Esophagus muscularis mucosa (tissue), 4 donors: ENCODE measurements at regions not wholly inside any gene's neighbourhood (a gene's known extent, or its start where the extent isn't known, plus 50 kb on each side); places are given as distances from the start of the nearest gene placed in this dataset.

Experiments
- EP300 ChIP-seq: sonication (generic); formaldehyde crosslinking; IDR thresholded peaks from one replicate; pipeline ENCODE4 v1.6.1; 2017; ENCODE audit warnings: antibody characterized with exemption
- POLR2A ChIP-seq: fragments of 450-650 bp; IDR thresholded peaks from one replicate; pipeline ENCODE4 v1.6.1; 2017; ENCODE audit warnings: antibody characterized with exemption, moderate library complexity, mild to moderate bottlenecking, low read depth
- POLR2AphosphoS5 ChIP-seq, 2 donors: sonication (generic); formaldehyde crosslinking; IDR thresholded peaks; one replicate each; pipeline ENCODE4 v1.6.1; 2017; ENCODE audit warnings: antibody characterized with exemption in 2 of 2
- TF ChIP-seq, protein P1 (sequence below), 3 experiments: fragments of 200-600 bp in 2 of 3; fragments of 450-650 bp in 1 of 3; sonication (generic) in 2 of 3; IDR thresholded peaks; one replicate each; pipeline ENCODE4 v1.5.1; 2017 to 2019; ENCODE audit warnings: antibody characterized with exemption in 3 of 3, mild to moderate bottlenecking in 2 of 3, moderate library complexity in 1 of 3

DNA sequence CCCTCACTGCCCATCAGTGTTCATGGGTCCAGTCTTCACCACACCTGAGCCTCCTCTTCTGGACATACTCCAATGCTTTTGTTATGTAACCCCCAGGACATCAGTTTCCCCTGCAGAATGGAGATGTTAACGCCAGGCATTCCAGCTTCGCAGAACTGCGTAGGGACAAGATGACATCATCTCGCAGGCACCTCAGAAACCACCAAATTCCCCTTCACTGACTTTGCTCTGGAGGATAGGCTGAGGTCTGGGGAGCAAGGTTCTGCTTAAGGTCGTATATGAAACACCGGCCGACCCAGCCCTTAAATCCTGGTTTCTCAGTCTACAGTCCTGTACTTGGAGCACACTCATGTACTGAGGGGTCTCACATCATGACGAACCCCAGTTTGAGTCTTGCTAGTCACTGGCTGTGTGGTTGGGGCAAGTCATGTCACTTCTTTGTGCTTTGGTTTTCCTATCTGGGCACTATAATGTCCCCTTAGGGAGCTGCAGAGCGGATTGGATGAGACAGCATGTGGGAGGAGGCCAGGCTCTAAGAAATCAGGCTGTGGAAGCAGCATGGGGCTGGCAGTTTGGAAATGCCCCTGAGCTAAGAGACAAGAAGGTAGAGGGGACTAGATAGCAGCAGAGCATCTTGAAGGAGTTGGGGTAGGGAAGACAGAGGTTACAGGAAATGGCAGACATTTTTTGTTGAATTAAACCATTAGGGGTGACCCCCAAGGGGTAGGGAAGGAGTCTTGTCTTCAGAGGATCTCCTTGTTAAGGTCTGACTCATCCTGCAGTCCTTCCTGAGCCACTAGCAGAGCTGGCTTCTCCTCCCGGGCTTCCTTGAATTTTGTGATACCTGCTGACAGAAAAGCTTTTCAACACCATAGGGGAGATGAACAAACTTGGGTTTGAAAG, 138.3 kb downstream of the FOXD2 start:
- TF ChIP-seq, protein P1, sequence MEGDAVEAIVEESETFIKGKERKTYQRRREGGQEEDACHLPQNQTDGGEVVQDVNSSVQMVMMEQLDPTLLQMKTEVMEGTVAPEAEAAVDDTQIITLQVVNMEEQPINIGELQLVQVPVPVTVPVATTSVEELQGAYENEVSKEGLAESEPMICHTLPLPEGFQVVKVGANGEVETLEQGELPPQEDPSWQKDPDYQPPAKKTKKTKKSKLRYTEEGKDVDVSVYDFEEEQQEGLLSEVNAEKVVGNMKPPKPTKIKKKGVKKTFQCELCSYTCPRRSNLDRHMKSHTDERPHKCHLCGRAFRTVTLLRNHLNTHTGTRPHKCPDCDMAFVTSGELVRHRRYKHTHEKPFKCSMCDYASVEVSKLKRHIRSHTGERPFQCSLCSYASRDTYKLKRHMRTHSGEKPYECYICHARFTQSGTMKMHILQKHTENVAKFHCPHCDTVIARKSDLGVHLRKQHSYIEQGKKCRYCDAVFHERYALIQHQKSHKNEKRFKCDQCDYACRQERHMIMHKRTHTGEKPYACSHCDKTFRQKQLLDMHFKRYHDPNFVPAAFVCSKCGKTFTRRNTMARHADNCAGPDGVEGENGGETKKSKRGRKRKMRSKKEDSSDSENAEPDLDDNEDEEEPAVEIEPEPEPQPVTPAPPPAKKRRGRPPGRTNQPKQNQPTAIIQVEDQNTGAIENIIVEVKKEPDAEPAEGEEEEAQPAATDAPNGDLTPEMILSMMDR (IDR thresholded peaks at IDR 0.05): no peak
- TF ChIP-seq EP300: no peak
- no peak for TF ChIP-seq POLR2A
- TF ChIP-seq POLR2AphosphoS5 (IDR thresholded peaks at IDR 0.05): no peak
